ENCODE measurements at regions not wholly inside any gene's neighbourhood (a gene's known extent, or its start where the extent isn't known, plus 50 kb on each side); places are given as distances from the start of the nearest gene placed in this dataset.

DNA sequence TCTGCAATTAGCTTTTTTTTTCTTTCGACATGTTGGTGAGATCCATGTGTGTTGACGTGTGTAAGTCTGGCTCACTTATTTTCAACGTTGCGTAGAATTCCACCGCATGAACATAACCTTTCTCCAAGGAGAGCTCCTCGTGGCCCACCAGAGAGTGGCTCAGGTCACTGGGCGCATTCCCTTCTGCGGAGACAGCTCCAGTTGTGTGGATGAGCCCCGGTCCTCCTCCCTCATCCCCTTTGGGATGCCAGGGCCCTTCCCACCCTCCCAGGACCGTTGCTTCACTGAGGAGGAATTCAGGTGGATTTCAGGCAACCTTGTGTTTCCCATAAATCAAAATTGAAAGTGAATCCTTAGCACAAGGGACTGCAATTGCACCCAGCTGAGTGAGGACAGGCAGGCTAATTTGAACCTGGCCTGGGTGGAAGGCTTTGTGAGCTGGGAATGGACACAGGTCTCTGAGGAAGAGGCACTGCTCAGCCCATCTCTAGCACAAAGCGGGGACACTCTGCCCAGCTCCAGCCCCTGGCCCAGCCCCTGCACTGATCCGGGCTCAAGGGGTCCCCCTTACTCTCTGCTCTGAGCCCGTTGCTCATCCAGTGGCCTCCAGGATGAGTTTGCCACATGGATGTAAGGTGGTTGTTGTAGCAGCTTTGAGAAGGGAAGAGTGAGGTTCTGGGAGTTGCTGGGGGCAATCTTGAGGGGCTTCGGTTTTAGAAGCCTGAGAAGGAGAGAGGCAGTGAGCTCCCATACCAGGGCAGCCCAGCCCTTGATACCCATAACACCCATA, 57.8 kb upstream of the HAAO start (continued):
- TF ChIP-seq, protein P1, sequence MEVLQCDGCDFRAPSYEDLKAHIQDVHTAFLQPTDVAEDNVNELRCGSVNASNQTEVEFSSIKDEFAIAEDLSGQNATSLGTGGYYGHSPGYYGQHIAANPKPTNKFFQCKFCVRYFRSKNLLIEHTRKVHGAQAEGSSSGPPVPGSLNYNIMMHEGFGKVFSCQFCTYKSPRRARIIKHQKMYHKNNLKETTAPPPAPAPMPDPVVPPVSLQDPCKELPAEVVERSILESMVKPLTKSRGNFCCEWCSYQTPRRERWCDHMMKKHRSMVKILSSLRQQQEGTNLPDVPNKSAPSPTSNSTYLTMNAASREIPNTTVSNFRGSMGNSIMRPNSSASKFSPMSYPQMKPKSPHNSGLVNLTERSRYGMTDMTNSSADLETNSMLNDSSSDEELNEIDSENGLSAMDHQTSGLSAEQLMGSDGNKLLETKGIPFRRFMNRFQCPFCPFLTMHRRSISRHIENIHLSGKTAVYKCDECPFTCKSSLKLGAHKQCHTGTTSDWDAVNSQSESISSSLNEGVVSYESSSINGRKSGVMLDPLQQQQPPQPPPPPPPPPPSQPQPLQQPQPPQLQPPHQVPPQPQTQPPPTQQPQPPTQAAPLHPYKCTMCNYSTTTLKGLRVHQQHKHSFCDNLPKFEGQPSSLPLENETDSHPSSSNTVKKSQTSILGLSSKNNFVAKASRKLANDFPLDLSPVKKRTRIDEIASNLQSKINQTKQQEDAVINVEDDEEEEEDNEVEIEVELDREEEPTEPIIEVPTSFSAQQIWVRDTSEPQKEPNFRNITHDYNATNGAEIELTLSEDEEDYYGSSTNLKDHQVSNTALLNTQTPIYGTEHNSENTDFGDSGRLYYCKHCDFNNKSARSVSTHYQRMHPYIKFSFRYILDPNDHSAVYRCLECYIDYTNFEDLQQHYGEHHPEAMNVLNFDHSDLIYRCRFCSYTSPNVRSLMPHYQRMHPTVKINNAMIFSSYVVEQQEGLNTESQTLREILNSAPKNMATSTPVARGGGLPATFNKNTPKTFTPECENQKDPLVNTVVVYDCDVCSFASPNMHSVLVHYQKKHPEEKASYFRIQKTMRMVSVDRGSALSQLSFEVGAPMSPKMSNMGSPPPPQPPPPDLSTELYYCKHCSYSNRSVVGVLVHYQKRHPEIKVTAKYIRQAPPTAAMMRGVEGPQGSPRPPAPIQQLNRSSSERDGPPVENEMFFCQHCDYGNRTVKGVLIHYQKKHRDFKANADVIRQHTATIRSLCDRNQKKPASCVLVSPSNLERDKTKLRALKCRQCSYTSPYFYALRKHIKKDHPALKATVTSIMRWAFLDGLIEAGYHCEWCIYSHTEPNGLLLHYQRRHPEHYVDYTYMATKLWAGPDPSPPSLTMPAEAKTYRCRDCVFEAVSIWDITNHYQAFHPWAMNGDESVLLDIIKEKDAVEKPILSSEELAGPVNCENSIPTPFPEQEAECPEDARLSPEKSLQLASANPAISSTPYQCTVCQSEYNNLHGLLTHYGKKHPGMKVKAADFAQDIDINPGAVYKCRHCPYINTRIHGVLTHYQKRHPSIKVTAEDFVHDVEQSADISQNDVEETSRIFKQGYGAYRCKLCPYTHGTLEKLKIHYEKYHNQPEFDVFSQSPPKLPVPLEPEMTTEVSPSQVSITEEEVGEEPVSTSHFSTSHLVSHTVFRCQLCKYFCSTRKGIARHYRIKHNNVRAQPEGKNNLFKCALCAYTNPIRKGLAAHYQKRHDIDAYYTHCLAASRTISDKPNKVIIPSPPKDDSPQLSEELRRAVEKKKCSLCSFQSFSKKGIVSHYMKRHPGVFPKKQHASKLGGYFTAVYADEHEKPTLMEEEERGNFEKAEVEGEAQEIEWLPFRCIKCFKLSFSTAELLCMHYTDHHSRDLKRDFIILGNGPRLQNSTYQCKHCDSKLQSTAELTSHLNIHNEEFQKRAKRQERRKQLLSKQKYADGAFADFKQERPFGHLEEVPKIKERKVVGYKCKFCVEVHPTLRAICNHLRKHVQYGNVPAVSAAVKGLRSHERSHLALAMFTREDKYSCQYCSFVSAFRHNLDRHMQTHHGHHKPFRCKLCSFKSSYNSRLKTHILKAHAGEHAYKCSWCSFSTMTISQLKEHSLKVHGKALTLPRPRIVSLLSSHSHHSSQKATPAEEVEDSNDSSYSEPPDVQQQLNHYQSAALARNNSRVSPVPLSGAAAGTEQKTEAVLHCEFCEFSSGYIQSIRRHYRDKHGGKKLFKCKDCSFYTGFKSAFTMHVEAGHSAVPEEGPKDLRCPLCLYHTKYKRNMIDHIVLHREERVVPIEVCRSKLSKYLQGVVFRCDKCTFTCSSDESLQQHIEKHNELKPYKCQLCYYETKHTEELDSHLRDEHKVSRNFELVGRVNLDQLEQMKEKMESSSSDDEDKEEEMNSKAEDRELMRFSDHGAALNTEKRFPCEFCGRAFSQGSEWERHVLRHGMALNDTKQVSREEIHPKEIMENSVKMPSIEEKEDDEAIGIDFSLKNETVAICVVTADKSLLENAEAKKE (CRISPR knock-in tag; IDR thresholded peaks at IDR 0.05), result no peak
- TF ChIP-seq NANOG (IDR thresholded peaks at IDR 0.05; ENCODE audit: borderline replicate concordance) (no peak), STAT1 (IDR thresholded peaks at IDR 0.05; ENCODE audit: unreplicated experiment) (no peak), POLR2AphosphoS5 (IDR thresholded peaks at IDR 0.05; ENCODE audit: low read depth) (no peak), ZNF114 (CRISPR knock-in tag; IDR thresholded peaks at IDR 0.05) (no peak), EZH2 (IDR thresholded peaks at IDR 0.05; ENCODE audit: low read depth, unreplicated experiment) (no peak), CREB1 (CRISPR knock-in tag; IDR thresholded peaks at IDR 0.05; ENCODE audit: low read depth) (no peak), ZNF331 (CRISPR knock-in tag; IDR thresholded peaks at IDR 0.05; ENCODE audit: low read depth) (no peak), EZH2phosphoT487 (IDR thresholded peaks at IDR 0.05; ENCODE audit: unreplicated experiment) (no peak)
- TF ChIP-seq, protein P2, sequence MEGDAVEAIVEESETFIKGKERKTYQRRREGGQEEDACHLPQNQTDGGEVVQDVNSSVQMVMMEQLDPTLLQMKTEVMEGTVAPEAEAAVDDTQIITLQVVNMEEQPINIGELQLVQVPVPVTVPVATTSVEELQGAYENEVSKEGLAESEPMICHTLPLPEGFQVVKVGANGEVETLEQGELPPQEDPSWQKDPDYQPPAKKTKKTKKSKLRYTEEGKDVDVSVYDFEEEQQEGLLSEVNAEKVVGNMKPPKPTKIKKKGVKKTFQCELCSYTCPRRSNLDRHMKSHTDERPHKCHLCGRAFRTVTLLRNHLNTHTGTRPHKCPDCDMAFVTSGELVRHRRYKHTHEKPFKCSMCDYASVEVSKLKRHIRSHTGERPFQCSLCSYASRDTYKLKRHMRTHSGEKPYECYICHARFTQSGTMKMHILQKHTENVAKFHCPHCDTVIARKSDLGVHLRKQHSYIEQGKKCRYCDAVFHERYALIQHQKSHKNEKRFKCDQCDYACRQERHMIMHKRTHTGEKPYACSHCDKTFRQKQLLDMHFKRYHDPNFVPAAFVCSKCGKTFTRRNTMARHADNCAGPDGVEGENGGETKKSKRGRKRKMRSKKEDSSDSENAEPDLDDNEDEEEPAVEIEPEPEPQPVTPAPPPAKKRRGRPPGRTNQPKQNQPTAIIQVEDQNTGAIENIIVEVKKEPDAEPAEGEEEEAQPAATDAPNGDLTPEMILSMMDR (conservative IDR thresholded peaks at IDR 0.05; ENCODE audit: low read depth in 2 of 2), result no peak
- TF ChIP-seq, protein P3, sequence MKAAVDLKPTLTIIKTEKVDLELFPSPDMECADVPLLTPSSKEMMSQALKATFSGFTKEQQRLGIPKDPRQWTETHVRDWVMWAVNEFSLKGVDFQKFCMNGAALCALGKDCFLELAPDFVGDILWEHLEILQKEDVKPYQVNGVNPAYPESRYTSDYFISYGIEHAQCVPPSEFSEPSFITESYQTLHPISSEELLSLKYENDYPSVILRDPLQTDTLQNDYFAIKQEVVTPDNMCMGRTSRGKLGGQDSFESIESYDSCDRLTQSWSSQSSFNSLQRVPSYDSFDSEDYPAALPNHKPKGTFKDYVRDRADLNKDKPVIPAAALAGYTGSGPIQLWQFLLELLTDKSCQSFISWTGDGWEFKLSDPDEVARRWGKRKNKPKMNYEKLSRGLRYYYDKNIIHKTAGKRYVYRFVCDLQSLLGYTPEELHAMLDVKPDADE (IDR thresholded peaks at IDR 0.05), result no peak

Measured in GM23338 (cell line).